ENCODE measurements at regions not wholly inside any gene's neighbourhood (a gene's known extent, or its start where the extent isn't known, plus 50 kb on each side); places are given as distances from the start of the nearest gene placed in this dataset.

DNA sequence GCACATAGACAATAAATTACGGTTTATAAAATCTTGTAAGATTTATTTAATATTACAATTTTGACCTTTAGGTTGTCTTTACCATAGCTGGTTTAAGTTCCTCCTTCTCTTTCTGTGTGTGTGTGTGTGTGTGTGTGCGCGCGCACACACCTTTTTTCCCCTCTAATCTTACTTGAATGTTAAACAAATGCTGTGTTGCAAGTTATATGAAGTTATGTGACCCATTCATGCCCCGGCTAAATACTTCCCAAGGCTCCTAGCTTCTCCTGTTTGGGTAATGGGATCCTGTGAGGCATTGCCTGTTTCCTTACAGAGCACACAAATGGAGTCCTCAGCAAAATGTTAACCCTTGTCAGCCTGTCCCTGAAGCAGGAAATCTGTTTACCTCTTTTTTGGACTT is 125.6 kb upstream of the ZNF608 start:
- Mint-ChIP-seq H3K36me3 (ENCODE audit: low read depth) (no peaks in the 10 kb centered on the region), H3K9me3 (no peaks in the 10 kb centered on the region), H3K27me3 (ENCODE audit: insufficient read depth) (peaks cover 3% of the 10 kb centered on the region; the same call in 1 of the 2 replicates), H3K4me1 (ENCODE audit: low read depth) (no peaks in the 10 kb centered on the region; the same call in 1 of the 2 replicates), H3K27ac (no peak overlapping the region), H3K4me3 (no peak overlapping the region)
- DNase-seq: no peak
- TF ChIP-seq, protein P1, sequence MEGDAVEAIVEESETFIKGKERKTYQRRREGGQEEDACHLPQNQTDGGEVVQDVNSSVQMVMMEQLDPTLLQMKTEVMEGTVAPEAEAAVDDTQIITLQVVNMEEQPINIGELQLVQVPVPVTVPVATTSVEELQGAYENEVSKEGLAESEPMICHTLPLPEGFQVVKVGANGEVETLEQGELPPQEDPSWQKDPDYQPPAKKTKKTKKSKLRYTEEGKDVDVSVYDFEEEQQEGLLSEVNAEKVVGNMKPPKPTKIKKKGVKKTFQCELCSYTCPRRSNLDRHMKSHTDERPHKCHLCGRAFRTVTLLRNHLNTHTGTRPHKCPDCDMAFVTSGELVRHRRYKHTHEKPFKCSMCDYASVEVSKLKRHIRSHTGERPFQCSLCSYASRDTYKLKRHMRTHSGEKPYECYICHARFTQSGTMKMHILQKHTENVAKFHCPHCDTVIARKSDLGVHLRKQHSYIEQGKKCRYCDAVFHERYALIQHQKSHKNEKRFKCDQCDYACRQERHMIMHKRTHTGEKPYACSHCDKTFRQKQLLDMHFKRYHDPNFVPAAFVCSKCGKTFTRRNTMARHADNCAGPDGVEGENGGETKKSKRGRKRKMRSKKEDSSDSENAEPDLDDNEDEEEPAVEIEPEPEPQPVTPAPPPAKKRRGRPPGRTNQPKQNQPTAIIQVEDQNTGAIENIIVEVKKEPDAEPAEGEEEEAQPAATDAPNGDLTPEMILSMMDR (IDR thresholded peaks at IDR 0.05): no peak

DNA sequence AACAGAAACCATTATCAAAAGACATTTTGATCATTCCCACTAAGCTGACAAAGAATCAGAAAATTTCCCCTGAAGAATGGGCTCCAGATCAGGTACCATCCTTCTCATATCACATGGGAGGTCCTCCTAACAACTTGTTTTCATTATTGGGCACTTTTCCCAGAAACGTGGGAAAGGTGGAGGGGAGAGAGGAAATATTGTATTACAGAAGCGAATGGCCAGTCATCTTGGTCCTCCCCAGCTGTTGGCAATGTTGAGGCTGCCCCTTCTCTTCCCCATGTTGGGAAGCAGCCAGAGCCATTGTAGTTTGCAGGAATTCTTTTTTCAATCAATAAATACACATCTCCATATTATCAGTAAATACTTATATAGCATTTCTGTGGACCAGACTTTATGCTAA is 126.2 kb upstream of the ZNF608 start:
- no peaks in the 10 kb centered on the region; the same call in 1 of the 2 replicates for H3K4me1 Mint-ChIP-seq (ENCODE audit: low read depth)
- no peak overlapping the region for H3K27ac Mint-ChIP-seq
- TF ChIP-seq, protein P1 (IDR thresholded peaks at IDR 0.05): no peak
- DNase-seq: no peak
- H3K4me3 Mint-ChIP-seq: no peak overlapping the region
- peaks cover 3% of the 10 kb centered on the region; the same call in 1 of the 2 replicates for H3K27me3 Mint-ChIP-seq (ENCODE audit: insufficient read depth)
- H3K36me3 Mint-ChIP-seq (ENCODE audit: low read depth): no peaks in the 10 kb centered on the region
- no peaks in the 10 kb centered on the region for H3K9me3 Mint-ChIP-seq

DNA sequence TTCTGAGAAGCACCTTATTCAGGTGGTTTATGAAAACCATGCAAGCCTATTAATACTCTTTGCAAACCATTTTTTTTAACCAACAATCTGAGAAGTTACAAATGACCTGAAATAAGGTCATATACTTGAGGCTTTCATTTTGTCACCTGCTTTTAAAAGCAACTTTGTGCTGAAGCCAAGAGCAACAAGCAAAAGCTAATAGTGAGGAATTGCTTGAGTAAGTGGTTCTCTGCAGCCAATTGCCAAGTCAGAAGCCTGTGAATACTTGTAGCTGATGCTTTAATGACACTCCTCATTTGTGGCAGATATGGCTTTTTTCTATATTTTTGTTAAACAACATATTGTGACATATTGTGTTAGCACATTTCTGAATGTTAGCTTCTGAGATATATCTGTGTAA is 126.7 kb upstream of the ZNF608 start:
- TF ChIP-seq, protein P1 (IDR thresholded peaks at IDR 0.05): no peak
- no peaks in the 10 kb centered on the region for H3K9me3 Mint-ChIP-seq
- no peaks in the 10 kb centered on the region for H3K4me1 Mint-ChIP-seq (ENCODE audit: low read depth)
- no peak overlapping the region for H3K27ac Mint-ChIP-seq
- H3K27me3 Mint-ChIP-seq (ENCODE audit: insufficient read depth): peaks cover 3% of the 10 kb centered on the region; the same call in 1 of the 2 replicates
- H3K4me3 Mint-ChIP-seq: no peak overlapping the region
- H3K36me3 Mint-ChIP-seq (ENCODE audit: low read depth): no peaks in the 10 kb centered on the region
- DNase-seq: no peak

DNA sequence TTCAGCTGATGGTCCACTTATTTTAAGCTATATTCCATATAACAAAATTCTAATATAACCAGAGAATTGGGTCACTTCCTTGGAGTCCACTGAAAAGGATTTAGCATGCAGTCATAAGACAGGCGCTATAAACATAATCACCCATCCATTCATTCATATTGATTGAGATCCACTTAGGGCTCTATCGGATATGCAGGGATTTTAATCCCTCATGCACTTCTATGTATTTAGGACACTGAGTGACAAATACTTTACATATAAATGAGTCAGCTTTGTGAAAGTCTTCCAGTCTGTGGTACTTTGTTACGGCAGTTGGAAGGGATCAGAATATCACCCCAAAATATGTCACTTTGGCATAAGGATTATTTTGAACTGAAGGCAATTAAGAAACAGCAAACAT is 127.3 kb upstream of the ZNF608 start:
- no peak overlapping the region for H3K4me3 Mint-ChIP-seq
- no peak for DNase-seq
- no peaks in the 10 kb centered on the region for H3K36me3 Mint-ChIP-seq (ENCODE audit: low read depth)
- peaks cover 3% of the 10 kb centered on the region; the same call in 1 of the 2 replicates for H3K27me3 Mint-ChIP-seq (ENCODE audit: insufficient read depth)
- TF ChIP-seq, protein P1 (IDR thresholded peaks at IDR 0.05): no peak
- no peak overlapping the region for H3K27ac Mint-ChIP-seq
- H3K9me3 Mint-ChIP-seq: no peaks in the 10 kb centered on the region
- no peaks in the 10 kb centered on the region for H3K4me1 Mint-ChIP-seq (ENCODE audit: low read depth)

DNA sequence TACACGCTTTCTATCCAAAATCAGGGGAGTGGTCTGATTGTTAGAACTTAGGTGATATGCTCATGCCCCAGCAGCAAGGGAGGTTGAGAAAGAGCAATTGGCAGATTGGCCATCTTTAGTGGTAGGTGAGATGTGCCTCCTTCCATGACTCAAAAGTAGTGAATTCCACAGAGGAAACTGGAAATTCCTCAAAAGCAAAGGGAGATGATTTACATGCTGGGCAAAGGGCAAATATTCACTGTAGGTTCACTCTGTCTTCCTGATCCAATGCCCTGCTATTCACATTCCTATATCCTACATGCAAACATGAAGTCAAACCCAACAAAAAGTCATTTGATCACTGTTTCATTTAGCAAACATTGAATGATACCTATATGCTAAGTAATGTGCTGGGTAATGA is 130.1 kb upstream of the ZNF608 start:
- H3K4me3 Mint-ChIP-seq: no peak overlapping the region

More for the DNA sequence above, 130.1 kb upstream of the ZNF608 start:
- no peak for DNase-seq
- H3K9me3 Mint-ChIP-seq: no peaks in the 10 kb centered on the region
- no peaks in the 10 kb centered on the region for H3K4me1 Mint-ChIP-seq (ENCODE audit: low read depth)
- peaks cover 3% of the 10 kb centered on the region; the same call in 1 of the 2 replicates for H3K27me3 Mint-ChIP-seq (ENCODE audit: insufficient read depth)
- H3K27ac Mint-ChIP-seq: no peak overlapping the region
- no peaks in the 10 kb centered on the region for H3K36me3 Mint-ChIP-seq (ENCODE audit: low read depth)
- TF ChIP-seq, protein P1 (IDR thresholded peaks at IDR 0.05): no peak

All from HFFc6 (cell line).